Activated CD4-positive, alpha-beta T cell treated with anti-CD3 and anti-CD28 coated beads, Interleukin-2, amount 50 U/mL, for 24 hours (primary cell): ENCODE measurements at regions not wholly inside any gene's neighbourhood (a gene's known extent, or its start where the extent isn't known, plus 50 kb on each side); places are given as distances from the start of the nearest gene placed in this dataset.

Source experiments
- DNase-seq, 2 donors: peaks; one replicate each; pipeline ENCODE4 v3.0.0-alpha.2; 2020; ENCODE audit warnings: low read depth in 1 of 2, low spot score in 1 of 2

GRCh38 chr10:62625484-62625883 lies 179.0 kb upstream of the ADO start:
- DNase-seq: no peak

GRCh38 chr10:62626079-62626478 lies 178.4 kb upstream of the ADO start:
- DNase-seq: no peak

GRCh38 chr10:62626817-62627216 lies 177.7 kb upstream of the ADO start:
- DNase-seq: no peak

- no peak for DNase-seq
Measured at GRCh38 chr10:62627983-62628382, 176.5 kb upstream of the ADO start.

- no peak for DNase-seq
Measured at GRCh38 chr10:62631241-62631640, 173.3 kb upstream of the ADO start.

- peak in 1 of 2 donors; percentile 45 for DNase-seq
Measured at GRCh38 chr10:62632071-62632809, 172.3 kb upstream of the ADO start.

- no peak for DNase-seq
Measured at GRCh38 chr10:62633976-62634375, 170.5 kb upstream of the ADO start.

- no peak for DNase-seq
Measured at GRCh38 chr10:62634576-62634975, 169.9 kb upstream of the ADO start.

GRCh38 chr10:62635127-62635526 lies 169.4 kb upstream of the ADO start:
- DNase-seq: no peak

GRCh38 chr10:62636825-62637248 lies 167.7 kb upstream of the ADO start:
- DNase-seq: no peak

- peak; percentile 40 to 62 for DNase-seq
Measured at GRCh38 chr10:62637249-62638061, 167.1 kb upstream of the ADO start.

GRCh38 chr10:62638062-62638477 lies 166.4 kb upstream of the ADO start:
- no peak for DNase-seq

GRCh38 chr10:62639144-62639543 lies 165.4 kb upstream of the ADO start:
- no peak for DNase-seq

- no peak for DNase-seq
Measured at GRCh38 chr10:62640411-62640810, 164.1 kb upstream of the ADO start.

- DNase-seq: no peak
Measured at GRCh38 chr10:62643606-62644587, 160.6 kb upstream of the ADO start.

- DNase-seq: no peak
Measured at GRCh38 chr10:62647375-62648092, 157.0 kb upstream of the ADO start.

GRCh38 chr10:62648921-62649320 lies 155.6 kb upstream of the ADO start:
- no peak for DNase-seq

- DNase-seq: no peak
Measured at GRCh38 chr10:62650411-62650810, 154.1 kb upstream of the ADO start.

- no peak for DNase-seq
Measured at GRCh38 chr10:62651341-62651740, 153.2 kb upstream of the ADO start.

GRCh38 chr10:62652114-62652513 lies 152.4 kb upstream of the ADO start:
- DNase-seq: no peak

GRCh38 chr10:62652564-62652963 lies 152.0 kb upstream of the ADO start:
- DNase-seq: no peak
